CD14-positive monocyte (primary cell): ENCODE measurements at regions not wholly inside any gene's neighbourhood (a gene's known extent, or its start where the extent isn't known, plus 50 kb on each side); places are given as distances from the start of the nearest gene placed in this dataset.

Source experiments
- DNase-seq, 3 donors: peaks; one replicate each; pipeline ENCODE4 v3.0.0-alpha.2; 2011 to 2022
- H2AFZ ChIP-seq: 2 replicates; pipeline ENCODE4 v1.6.0; 2012; ENCODE audit warnings: mild to moderate bottlenecking, low read depth, low read length, inconsistent platforms; ENCODE audit not compliant: insufficient read depth, poor library complexity, severe bottlenecking
- H3K27ac ChIP-seq, 2 donors: 1 replicate in 1 of 2; 2 replicates in 1 of 2; pipeline ENCODE4 v1.5.1; 2012 to 2013; ENCODE audit warnings: low read length in 2 of 2, control low read depth in 1 of 2, inconsistent platforms in 1 of 2, low read depth in 1 of 2, mild to moderate bottlenecking in 1 of 2
- H3K27me3 ChIP-seq, 2 donors: one replicate each; pipeline versions ENCODE4 v1.6.0 to v1.6.1; 2011 to 2013; ENCODE audit warnings: low read length in 2 of 2; ENCODE audit not compliant: control insufficient read depth in 2 of 2, insufficient read depth in 2 of 2
- H3K36me3 ChIP-seq, 2 donors: replicated peaks in 1 of 2; 1 replicate in 1 of 2; 2 replicates in 1 of 2; pipeline versions ENCODE4 v1.5.1 to v1.6.1; 2012 to 2013; ENCODE audit warnings: low read length in 2 of 2, control low read depth in 1 of 2, inconsistent platforms in 1 of 2, mild to moderate bottlenecking in 1 of 2; ENCODE audit not compliant: insufficient read depth in 2 of 2, control insufficient read depth in 1 of 2
- H3K4me1 ChIP-seq, 2 donors: 1 replicate in 1 of 2; 2 replicates in 1 of 2; pipeline versions ENCODE4 v1.5.1 to v1.6.1; 2012 to 2013; ENCODE audit warnings: low read length in 2 of 2, control low read depth in 1 of 2, inconsistent platforms in 1 of 2, mild to moderate bottlenecking in 1 of 2, moderate library complexity in 1 of 2; ENCODE audit not compliant: insufficient read depth in 2 of 2, control insufficient read depth in 1 of 2
- H3K4me2 ChIP-seq: replicated peaks from 2 replicates; pipeline ENCODE3; 2012; ENCODE audit warnings: low read length, moderate library complexity, mild to moderate bottlenecking; ENCODE audit not compliant: poor library complexity, severe bottlenecking; ENCODE audit errors: extremely low read depth
- H3K4me3 ChIP-seq, 3 experiments: fragments of 200-600 bp in 1 of 3; sonication (generic) in 1 of 3; replicated peaks in 1 of 3; 1 replicate in 2 of 3; 2 replicates in 1 of 3; pipeline ENCODE4 v1.5.1; 2011 to 2013; ENCODE audit warnings: low read length in 3 of 3, mild to moderate bottlenecking in 3 of 3, control low read depth in 2 of 3, low read depth in 2 of 3, inconsistent platforms in 1 of 3, moderate library complexity in 1 of 3
- H3K79me2 ChIP-seq: 2 replicates; pipeline ENCODE4 v1.6.0; 2012; ENCODE audit warnings: mild to moderate bottlenecking, control low read depth, inconsistent platforms, low read length, moderate library complexity; ENCODE audit not compliant: insufficient read depth
- H3K9ac ChIP-seq: 2 replicates; pipeline ENCODE4 v1.6.0; 2017; ENCODE audit warnings: low read length, mild to moderate bottlenecking; ENCODE audit not compliant: insufficient read depth, poor library complexity, severe bottlenecking
- H3K9me3 ChIP-seq, 2 donors: replicated peaks in 1 of 2; 1 replicate in 1 of 2; 2 replicates in 1 of 2; pipeline versions ENCODE4 v1.5.1 to v1.6.1; 2012 to 2013; ENCODE audit warnings: low read length in 2 of 2, control low read depth in 1 of 2; ENCODE audit not compliant: control insufficient read depth in 1 of 2, insufficient read depth in 1 of 2
- H4K20me1 ChIP-seq: 2 replicates; pipeline ENCODE4 v1.6.0; 2012; ENCODE audit warnings: mild to moderate bottlenecking, low read length, control low read depth, moderate library complexity; ENCODE audit not compliant: insufficient read depth
- H3K27ac Mint-ChIP-seq, 7 donors: one replicate each; pipeline ENCODE4 v1.8.0; 2020; ENCODE audit warnings: mild to moderate bottlenecking in 7 of 7, mixed read lengths in 7 of 7, moderate library complexity in 6 of 7, inconsistent platforms in 2 of 7
- H3K27me3 Mint-ChIP-seq, 3 donors: one replicate each; pipeline ENCODE4 v1.8.0; 2021 to 2022; ENCODE audit warnings: low read depth in 3 of 3, mild to moderate bottlenecking in 3 of 3, mixed read lengths in 3 of 3, moderate library complexity in 3 of 3, inconsistent platforms in 1 of 3
- H3K36me3 Mint-ChIP-seq, 2 donors: one replicate each; pipeline ENCODE4 v1.8.0; 2020; ENCODE audit warnings: mixed read lengths in 2 of 2, inconsistent platforms in 1 of 2, mild to moderate bottlenecking in 1 of 2
- H3K4me1 Mint-ChIP-seq: one replicate; pipeline ENCODE4 v1.8.0; 2020; ENCODE audit warnings: mild to moderate bottlenecking, mixed read lengths
- H3K4me3 Mint-ChIP-seq, 2 donors: one replicate each; pipeline ENCODE4 v1.8.0; 2020; ENCODE audit warnings: mild to moderate bottlenecking in 2 of 2, mixed read lengths in 2 of 2, moderate library complexity in 1 of 2
- H3K9me3 Mint-ChIP-seq, 7 donors: one replicate each; pipeline ENCODE4 v1.8.0; 2020 to 2022; ENCODE audit warnings: mixed read lengths in 7 of 7, mild to moderate bottlenecking in 6 of 7, moderate library complexity in 6 of 7, inconsistent platforms in 2 of 7
- WGBS: methylation state at CpG from one replicate; pipeline ENCODE4 v1.1.5; 2013; ENCODE audit warnings: missing lambda C conversion rate; ENCODE audit not compliant: insufficient coverage; 5-methylcytosine and 5-hydroxymethylcytosine counted together
- intact Hi-C, 2 donors: fragments of 100-400 bp; cut with micrococcal nuclease; formaldehyde crosslinking; loops; one replicate each; pipeline versions ENCODE4 v1.15.0 to v1.15.1; 2023
- TF ChIP-seq, protein P1 (sequence below): fragments of 200-600 bp; IDR thresholded peaks from one replicate; pipeline ENCODE4 v1.8.0; 2022; ENCODE audit warnings: antibody characterized with exemption, mild to moderate bottlenecking

DNA sequence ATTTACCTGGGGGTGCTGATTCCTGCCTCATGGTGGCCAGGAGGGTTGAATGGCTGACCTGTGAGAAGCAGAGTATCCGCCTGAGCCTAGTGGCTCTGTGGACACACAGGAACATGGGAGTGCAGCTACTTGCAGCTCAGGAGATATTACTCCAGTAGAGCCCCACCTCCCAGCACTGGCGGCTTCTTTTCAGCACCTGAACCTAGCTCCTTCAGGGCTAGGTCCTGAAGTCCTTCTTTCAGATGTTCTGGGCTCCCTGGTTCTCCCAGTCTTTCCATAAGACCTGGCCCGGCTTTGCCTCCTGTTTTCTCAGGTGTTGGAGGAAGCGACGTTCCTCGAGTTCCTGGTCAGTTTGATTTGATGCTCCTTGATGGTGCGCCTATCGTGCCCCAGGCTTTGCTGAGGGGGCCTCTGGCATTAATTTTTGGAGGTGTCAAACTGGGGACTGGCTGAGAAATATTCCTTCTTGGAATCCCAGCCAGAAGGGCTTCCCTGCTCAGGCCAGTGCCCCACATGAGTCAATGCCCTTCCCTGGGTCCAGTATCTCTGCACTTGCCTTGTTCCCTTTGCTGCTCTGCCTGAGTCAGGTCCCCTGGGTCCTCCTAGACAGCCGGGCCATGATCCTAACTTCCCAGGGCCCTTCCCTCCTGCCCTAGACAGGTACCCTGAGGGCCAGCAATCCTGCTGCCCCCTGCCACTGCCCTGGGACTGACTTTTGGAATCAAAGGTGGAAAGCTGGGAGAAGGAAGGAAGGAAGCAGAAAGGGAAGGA, 110.7 kb upstream of the HAAO start:
- TF ChIP-seq, protein P1, sequence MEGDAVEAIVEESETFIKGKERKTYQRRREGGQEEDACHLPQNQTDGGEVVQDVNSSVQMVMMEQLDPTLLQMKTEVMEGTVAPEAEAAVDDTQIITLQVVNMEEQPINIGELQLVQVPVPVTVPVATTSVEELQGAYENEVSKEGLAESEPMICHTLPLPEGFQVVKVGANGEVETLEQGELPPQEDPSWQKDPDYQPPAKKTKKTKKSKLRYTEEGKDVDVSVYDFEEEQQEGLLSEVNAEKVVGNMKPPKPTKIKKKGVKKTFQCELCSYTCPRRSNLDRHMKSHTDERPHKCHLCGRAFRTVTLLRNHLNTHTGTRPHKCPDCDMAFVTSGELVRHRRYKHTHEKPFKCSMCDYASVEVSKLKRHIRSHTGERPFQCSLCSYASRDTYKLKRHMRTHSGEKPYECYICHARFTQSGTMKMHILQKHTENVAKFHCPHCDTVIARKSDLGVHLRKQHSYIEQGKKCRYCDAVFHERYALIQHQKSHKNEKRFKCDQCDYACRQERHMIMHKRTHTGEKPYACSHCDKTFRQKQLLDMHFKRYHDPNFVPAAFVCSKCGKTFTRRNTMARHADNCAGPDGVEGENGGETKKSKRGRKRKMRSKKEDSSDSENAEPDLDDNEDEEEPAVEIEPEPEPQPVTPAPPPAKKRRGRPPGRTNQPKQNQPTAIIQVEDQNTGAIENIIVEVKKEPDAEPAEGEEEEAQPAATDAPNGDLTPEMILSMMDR: no peak
- 100% methylated on average over 4 of the region's 9 CpGs for WGBS
- no peak overlapping the region for H3K27ac ChIP-seq

DNA sequence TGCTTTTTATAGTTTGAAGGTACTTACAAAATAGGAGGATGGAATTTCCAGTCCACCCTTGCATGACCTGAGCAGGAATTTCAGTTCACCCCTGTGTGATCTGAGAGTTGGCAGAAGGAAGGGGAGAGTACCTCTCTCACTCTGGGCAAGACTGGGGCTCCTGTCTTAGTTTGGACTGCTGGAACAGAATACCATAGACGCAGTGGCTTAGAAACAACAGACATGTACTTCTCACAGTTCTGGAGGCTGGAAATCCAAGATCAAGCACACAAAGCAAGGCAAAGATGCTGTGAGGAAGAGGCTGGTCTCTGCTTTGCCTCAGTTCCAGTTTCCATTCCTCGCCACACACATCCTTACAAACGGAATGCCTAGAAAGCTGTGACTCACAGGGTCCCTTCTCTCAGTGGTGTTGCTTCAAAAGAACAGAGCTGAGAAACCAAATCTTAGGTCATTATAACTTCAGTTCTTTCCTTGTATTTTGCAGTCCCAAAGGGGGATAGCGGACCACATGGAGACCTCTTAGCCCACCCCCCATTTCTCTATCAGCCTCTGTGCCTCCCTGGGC, 108.8 kb upstream of the HAAO start:
- Histone ChIP-seq H3K27ac (no peak overlapping the region), H3K9ac (no peak overlapping the region), H2AFZ (no peak overlapping the region), H3K9me3 (no peaks in the 10 kb centered on the region), H3K4me1 (peaks cover 9 to 11% of the 10 kb centered on the region in 2 donors), H3K36me3 (no peaks in the 10 kb centered on the region), H4K20me1 (no peaks in the 10 kb centered on the region), H3K4me3 (no peak overlapping the region), H3K79me2 (no peaks in the 10 kb centered on the region), H3K4me2 (no peak overlapping the region), H3K27me3 (peaks cover 0 to 4% of the 10 kb centered on the region in 2 donors)
- intact Hi-C loops: no loop called here
- Mint-ChIP-seq H3K4me3 (no peak overlapping the region), H3K9me3 (peaks cover 0 to 3% (median 0%) of the 10 kb centered on the region in 7 donors), H3K27ac (no peak overlapping the region), H3K4me1 (peaks cover 22% of the 10 kb centered on the region), H3K27me3 (peaks cover 0 to 16% (median 9%) of the 10 kb centered on the region in 3 donors), H3K36me3 (no peaks in the 10 kb centered on the region)
- no peak for DNase-seq
- WGBS: 28% methylated on average over 3 of the region's 4 CpGs
- TF ChIP-seq, protein P1: no peak

More for the DNA sequence above, 110.7 kb upstream of the HAAO start:
- Histone ChIP-seq H3K4me3 (no peak overlapping the region), H3K4me1 (peaks cover 9 to 12% of the 10 kb centered on the region in 2 donors), H2AFZ (no peak overlapping the region), H3K79me2 (no peaks in the 10 kb centered on the region), H3K9ac (no peak overlapping the region), H3K4me2 (no peak overlapping the region), H3K27me3 (peaks cover 0 to 4% of the 10 kb centered on the region in 2 donors), H4K20me1 (no peaks in the 10 kb centered on the region), H3K9me3 (no peaks in the 10 kb centered on the region), H3K36me3 (no peaks in the 10 kb centered on the region)
- Mint-ChIP-seq H3K9me3 (peaks cover 0 to 3% (median 0%) of the 10 kb centered on the region in 7 donors), H3K4me1 (peaks cover 32% of the 10 kb centered on the region), H3K4me3 (no peak overlapping the region), H3K27me3 (peaks cover 0 to 12% (median 12%) of the 10 kb centered on the region in 3 donors), H3K27ac (no peak overlapping the region), H3K36me3 (no peaks in the 10 kb centered on the region)
- intact Hi-C loops: no loop called here
- no peak for DNase-seq
